A673 (cell line): ENCODE measurements at regions not wholly inside any gene's neighbourhood (a gene's known extent, or its start where the extent isn't known, plus 50 kb on each side); places are given as distances from the start of the nearest gene placed in this dataset.

Source experiments
- EZH2 ChIP-seq: fragments of 200-600 bp; sonication (generic); IDR thresholded peaks from 2 replicates; pipeline ENCODE4 v1.6.1; 2017; ENCODE audit warnings: borderline replicate concordance, low read depth, mild to moderate bottlenecking, mixed read lengths, antibody characterized with exemption, low read length; ENCODE audit not compliant: poor library complexity, severe bottlenecking
- TF ChIP-seq, protein P1 (sequence below): fragments of 300-800, 200-600 bp; sonication (generic); conservative IDR thresholded peaks from 2 replicates; pipeline ENCODE4 v1.5.1; 2017; ENCODE audit warnings: low read depth, mild to moderate bottlenecking, antibody characterized with exemption, low read length, moderate library complexity, mixed read lengths

DNA sequence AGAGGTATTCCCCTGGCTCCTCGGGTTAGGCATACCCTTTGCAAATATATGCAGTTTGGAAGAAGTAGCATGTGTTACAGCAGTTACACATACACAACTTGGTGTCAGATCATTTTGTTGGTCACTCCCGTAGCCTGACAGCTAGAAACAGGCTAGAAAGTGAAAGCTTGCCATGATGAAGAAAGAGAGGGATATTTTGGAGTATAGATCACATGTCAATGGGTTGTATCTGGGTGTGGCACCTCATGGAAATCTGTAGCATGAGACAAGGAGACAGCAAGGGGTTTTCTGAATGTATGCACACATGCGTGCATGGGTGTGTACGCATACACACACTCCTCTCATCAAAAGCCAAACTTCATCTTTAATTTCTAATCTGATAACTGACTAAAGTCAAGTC lies 1914.5 kb upstream of the PIK3C3 start:
- no peak for TF ChIP-seq EZH2
- TF ChIP-seq, protein P1, sequence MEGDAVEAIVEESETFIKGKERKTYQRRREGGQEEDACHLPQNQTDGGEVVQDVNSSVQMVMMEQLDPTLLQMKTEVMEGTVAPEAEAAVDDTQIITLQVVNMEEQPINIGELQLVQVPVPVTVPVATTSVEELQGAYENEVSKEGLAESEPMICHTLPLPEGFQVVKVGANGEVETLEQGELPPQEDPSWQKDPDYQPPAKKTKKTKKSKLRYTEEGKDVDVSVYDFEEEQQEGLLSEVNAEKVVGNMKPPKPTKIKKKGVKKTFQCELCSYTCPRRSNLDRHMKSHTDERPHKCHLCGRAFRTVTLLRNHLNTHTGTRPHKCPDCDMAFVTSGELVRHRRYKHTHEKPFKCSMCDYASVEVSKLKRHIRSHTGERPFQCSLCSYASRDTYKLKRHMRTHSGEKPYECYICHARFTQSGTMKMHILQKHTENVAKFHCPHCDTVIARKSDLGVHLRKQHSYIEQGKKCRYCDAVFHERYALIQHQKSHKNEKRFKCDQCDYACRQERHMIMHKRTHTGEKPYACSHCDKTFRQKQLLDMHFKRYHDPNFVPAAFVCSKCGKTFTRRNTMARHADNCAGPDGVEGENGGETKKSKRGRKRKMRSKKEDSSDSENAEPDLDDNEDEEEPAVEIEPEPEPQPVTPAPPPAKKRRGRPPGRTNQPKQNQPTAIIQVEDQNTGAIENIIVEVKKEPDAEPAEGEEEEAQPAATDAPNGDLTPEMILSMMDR, result no peak
